HG02678 (cell line): ENCODE measurements at regions not wholly inside any gene's neighbourhood (a gene's known extent, or its start where the extent isn't known, plus 50 kb on each side); places are given as distances from the start of the nearest gene placed in this dataset.

ENCODE experiments used
- ATAC-seq: cut with Tn5 transposase; IDR thresholded peaks from one replicate; pipeline ENCODE4 v1.9.1; 2021; ENCODE audit warnings: mild to moderate bottlenecking, moderate library complexity; ENCODE audit not compliant: unreplicated experiment

GRCh38 chr18:46291149-46291548, 187.0 kb downstream of the HAUS1 start:
- ATAC-seq = no peak

DNA sequence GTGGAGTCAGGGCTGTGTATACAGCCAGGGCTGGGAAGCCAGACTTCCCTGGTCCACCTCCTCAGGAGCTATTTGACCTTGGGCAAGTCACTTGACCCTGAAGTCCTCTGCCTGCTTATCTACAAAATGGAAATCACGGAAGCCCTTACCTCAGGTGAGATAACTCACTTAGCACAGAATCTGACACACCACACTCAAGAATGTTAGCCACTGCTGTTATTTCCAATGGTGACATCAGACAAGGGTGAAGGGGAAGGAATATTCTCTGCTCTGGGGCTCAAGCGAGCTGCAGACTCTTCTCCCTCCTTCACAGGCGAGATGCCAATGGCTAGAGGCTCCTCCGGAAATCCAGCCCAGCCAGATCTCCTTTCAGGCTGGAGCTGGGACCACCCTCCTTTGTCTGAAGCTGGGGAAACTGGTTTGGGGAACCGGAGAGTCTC, 189.6 kb downstream of the HAUS1 start:
- ATAC-seq = no peak

DNA sequence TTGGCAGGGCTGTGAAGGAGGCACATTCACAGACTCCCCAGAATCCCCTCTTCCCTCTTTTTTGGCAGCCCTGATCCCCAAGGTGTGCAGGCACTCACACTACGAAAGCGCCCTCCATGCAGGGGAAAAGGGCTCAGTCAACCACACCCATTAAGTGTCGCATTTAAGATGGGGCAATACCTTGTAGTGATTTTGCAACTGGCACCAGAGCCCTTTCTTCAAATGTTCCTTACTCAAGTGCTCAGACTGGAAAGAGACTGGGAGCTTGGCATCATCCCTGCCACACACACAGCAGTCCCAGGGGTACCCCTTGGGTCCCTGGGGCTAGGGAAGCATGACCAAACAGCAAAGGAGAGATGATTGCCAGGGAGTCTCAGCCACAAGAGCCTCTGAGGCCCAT, 190.1 kb downstream of the HAUS1 start:
- ATAC-seq = no peak

- ATAC-seq = no peak
Measured at GRCh38 chr18:46294751-46295150, 190.6 kb downstream of the HAUS1 start.

DNA sequence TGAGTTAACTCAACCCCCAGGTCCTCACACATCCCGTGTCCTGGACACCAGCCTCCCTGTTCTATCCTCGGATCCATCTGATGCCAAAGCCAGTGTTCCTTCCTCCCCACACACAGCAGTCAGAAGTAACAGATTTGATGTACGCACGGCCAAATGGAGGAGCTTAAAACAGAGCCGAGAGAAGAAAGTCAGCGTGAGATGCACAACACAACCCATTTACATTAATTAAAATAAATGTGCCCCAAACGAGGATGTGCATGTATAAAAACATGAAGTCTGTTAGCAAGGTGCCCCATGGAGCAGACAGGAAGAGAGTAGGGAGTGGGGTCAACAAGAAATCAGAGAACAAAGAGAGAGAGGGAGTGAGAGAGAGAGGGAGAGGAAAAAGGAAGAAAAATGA, 191.2 kb downstream of the HAUS1 start:
- ATAC-seq = no peak

DNA sequence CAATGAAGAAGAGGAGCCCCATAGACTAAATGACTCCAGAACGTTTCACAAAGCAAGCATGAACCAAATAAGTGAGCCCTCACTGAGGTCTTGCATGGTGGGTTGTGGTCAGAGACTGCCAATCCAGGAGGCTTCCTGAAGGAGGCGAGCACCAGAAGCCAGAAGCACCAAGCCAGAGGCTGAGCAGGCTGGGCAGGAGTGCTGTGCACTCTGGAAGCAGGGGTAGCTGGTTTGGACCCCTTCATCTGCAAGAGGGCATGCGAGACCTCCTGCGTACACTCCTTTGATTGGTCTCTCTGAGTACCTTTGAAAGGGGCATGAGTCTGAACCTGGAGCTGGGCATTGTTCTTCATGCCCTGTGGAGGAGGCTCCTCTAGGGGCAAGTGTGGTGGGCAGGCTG, 192.5 kb downstream of the HAUS1 start:
- no peak for ATAC-seq

- ATAC-seq = no peak
Measured at GRCh38 chr18:46297124-46297523, 192.9 kb downstream of the HAUS1 start.

DNA sequence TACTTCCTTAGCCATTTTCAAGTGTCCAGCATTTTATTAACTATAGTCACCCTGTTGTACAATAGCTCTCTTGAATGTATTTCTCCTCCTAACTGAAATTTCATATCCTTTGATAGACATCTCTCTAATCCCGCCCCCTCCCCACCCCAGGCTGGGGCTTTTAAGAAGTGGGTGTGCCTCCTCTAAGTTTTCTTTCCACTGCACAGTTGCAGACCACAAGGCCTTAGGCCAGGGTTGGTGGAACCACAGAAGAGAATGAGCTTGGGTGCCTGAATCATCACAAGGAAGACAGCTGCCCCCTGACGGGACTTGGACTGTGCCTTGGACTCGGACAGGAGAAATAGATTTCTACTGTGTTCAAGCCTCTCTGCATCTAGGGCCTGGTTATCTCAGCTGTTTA, 193.4 kb downstream of the HAUS1 start:
- no peak for ATAC-seq

DNA sequence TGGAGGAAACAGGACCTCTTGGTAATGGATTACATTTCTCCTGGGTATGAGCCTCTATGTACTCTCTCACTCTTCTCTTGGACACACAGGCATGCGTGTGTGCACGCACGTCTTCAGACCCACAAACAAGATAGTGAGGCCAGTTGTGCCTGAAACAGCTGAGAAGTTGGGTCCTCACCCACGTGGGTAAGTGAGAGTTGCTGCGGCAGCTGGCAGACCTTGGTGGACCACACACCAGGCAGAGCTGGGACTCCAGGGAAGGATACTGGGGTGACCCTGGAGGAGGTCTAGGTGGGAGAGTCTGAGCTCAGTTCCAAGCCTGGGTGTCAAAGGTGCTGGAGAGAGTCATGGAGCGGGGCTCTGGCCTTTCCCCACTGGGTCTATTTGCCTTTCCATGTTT, 194.3 kb downstream of the HAUS1 start:
- ATAC-seq = no peak

- ATAC-seq = no peak
Measured at GRCh38 chr18:46299465-46300008, 195.4 kb downstream of the HAUS1 start.

- no peak for ATAC-seq
Measured at GRCh38 chr18:46301081-46301480, 196.9 kb downstream of the HAUS1 start.

DNA sequence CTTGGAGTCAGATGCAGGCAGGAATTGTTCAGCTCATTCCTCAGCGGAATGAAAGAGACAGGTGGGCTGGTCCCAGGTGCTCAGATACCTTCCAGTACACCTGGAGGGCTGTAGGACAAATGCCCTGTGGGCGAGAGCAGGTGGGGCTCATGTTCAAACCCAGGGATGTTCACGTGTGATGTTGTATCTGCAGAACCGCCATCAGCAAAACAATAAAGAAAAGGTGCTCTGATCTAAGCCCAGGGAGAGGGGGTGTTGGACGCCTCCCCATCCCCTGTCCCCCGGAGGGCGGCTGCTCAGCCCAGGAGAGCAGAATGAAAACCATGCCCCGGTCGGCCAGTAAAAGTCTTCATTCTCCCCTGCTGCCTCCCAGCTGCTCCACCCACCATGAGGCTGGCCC, 197.4 kb downstream of the HAUS1 start:
- ATAC-seq = no peak

DNA sequence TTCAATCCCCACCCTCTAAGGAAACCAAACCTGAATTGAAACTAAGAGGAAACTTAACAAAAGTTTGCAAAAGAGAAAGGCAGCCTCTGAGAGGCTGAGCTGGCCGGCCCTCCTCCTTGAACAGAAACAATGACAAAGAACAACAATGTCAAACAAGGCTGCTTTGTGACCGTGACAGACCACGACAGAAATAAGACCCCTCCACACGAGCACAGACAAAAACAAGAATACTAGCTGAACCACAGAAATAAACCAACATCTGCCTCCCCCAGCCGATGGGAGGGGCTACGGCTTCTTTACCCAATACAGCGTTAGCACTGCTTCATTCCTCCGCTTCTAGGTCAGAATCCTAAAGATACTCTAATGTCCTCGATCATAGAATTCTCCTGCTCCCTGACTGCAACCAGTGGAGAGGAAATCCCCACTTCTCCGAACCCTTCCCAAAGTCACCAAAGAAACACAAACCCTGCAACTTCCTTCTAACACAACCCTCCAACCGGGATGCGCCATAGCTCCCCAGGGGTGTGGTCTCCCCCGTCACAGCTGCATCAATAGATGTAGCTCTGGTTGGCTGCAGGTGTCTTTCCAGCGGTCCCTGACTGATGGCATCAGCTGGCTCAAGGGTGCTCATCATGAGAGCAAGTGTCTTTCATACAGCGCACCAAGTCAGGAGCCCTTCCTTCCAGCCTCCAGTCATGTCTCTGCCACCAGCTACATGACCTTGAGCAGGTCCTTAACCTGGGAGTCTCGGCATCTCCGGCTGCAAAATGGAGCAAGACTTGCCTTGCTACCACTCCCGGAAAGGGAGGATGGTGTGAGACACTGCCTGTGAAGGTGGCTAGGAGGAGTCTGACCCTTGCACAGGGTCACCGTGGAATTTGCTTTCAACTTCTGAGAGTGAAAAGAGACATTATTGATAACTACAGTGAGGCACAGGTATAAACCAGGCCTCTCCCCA, 198.6 kb downstream of the HAUS1 start:
- no peak for ATAC-seq

GRCh38 chr18:46310258-46310657, 206.1 kb downstream of the HAUS1 start:
- ATAC-seq = no peak

DNA sequence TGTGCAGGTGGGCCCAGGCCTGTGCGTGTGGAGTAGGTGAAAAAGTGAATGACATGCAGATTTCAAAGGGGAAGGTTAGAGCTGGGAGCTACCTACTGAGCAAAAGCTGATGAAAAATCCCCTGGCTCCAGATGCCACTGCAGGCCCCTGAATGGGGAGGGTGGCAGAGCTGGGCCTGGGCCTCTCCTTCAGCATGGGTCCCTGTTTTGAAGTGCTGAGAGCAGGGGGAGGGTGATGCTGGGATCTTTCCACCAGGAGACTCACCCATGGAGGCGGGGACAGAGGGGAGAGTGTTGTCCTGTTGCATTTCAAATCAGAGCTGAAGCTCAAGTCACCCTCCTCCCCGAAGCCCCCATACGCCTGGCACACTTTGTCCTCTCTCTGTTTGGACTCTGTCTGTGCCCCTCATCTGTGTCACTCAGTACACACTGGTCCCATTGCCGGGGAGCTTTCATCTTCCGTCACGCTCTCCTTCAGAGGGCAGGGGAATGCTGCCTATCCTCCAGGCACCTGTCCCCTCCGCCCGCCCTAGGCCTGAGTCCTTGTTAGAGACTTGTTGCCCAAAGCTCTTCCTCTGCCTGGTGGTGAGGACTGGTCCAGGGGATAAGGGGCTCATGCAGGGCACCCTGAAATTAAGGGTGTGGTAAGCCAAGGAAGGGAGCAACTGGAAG, 206.6 kb downstream of the HAUS1 start:
- ATAC-seq = no peak

- ATAC-seq = no peak
Measured at GRCh38 chr18:46311491-46311890, 207.3 kb downstream of the HAUS1 start.

GRCh38 chr18:46312221-46312620, 208.0 kb downstream of the HAUS1 start:
- ATAC-seq = no peak

- ATAC-seq = no peak
Measured at GRCh38 chr18:46313521-46313920, 209.3 kb downstream of the HAUS1 start.

DNA sequence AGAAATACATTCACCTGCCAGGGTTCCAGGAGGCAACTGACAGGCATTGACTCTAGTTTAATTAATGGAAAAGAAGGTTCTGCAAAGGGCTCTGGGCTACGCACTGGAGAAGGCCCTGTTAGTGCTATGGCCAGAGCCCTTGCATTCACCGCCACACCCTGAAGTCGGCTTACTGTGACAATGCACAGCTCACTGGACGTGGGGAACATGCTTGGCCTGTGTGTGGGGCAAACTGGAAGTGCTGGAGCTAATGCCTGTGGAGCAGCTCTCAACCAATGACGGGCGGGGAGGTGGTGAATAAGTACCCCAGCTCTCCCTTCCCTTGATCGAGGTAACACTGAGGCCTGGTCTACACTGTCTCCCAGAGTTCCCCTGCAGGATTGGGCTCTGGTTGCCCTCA, 209.8 kb downstream of the HAUS1 start:
- no peak for ATAC-seq

- no peak for ATAC-seq
Measured at GRCh38 chr18:46315161-46315560, 211.0 kb downstream of the HAUS1 start.

- ATAC-seq = no peak
Measured at GRCh38 chr18:46318356-46318755, 214.2 kb downstream of the HAUS1 start.

DNA sequence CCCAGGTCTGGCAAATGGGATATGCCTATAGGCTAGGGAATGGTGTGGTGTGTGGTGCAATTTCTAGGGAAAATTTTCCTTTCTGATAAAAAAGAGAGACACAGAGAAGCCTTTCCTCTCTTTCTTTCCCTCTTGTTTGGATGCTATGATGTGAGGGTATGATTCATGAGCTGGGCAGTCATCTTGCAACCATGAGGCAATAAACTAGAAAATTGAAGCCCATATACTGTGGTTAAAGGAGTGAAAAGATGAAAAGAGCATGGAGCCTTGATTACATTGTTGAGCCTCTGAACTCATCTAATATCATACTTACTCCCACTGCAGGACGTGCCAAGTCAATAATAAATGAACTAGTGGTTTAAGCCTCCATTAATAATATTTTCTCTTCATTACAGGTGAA, 215.6 kb downstream of the HAUS1 start:
- ATAC-seq = no peak
